ENCODE measurements at regions not wholly inside any gene's neighbourhood (a gene's known extent, or its start where the extent isn't known, plus 50 kb on each side); places are given as distances from the start of the nearest gene placed in this dataset.

DNA sequence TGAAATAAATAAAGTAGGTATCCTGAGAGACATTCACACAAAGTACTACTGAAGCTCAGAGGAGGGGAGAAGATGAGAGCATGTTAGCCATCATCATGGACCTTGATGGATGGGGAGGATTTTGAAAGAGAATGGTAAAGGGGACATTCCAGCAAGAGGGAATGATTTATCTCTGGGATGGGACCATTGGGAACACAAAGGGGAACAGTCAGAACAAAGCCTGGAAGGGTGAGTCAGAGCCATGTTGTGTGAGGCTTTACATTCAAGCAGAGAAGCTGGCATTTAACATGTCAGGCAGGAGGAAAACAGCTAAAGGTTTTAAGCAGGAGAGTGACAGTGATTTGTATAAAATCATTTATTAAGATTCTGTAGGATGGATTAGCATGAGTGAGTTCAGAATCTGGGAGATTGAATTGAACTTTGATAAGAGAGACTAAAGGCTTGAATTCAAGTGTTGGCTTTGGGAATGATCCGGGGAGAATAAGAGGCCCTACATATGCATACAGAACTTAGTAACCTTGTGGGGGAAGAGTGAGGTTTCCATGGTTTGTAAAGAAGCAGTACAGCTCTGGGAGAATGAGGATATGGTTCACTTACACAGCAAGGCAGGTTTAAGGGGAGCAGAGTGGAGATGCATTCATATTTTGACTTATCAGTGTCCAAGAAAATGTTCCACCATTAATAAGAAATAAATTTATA, 174.4 kb downstream of the SYT10 start:
- TF ChIP-seq, protein P1, sequence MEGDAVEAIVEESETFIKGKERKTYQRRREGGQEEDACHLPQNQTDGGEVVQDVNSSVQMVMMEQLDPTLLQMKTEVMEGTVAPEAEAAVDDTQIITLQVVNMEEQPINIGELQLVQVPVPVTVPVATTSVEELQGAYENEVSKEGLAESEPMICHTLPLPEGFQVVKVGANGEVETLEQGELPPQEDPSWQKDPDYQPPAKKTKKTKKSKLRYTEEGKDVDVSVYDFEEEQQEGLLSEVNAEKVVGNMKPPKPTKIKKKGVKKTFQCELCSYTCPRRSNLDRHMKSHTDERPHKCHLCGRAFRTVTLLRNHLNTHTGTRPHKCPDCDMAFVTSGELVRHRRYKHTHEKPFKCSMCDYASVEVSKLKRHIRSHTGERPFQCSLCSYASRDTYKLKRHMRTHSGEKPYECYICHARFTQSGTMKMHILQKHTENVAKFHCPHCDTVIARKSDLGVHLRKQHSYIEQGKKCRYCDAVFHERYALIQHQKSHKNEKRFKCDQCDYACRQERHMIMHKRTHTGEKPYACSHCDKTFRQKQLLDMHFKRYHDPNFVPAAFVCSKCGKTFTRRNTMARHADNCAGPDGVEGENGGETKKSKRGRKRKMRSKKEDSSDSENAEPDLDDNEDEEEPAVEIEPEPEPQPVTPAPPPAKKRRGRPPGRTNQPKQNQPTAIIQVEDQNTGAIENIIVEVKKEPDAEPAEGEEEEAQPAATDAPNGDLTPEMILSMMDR (IDR thresholded peaks at IDR 0.05) = no peak
- no peak for TF ChIP-seq POLR2A (IDR thresholded peaks at IDR 0.05)

Data from adrenal gland (tissue), 5 donors.